Ishikawa (cell line): ENCODE measurements at regions not wholly inside any gene's neighbourhood (a gene's known extent, or its start where the extent isn't known, plus 50 kb on each side); places are given as distances from the start of the nearest gene placed in this dataset.

ENCODE experiments used
- CREB1 ChIP-seq: IDR thresholded peaks from 2 replicates; pipeline ENCODE4 v1.6.1; 2012; ENCODE audit warnings: low read depth
- EGR1 ChIP-seq: IDR thresholded peaks from 2 replicates; pipeline ENCODE4 v1.6.1; 2012
- EP300 ChIP-seq: IDR thresholded peaks from 2 replicates; pipeline ENCODE4 v1.6.1; 2012; ENCODE audit warnings: borderline replicate concordance
- FOXM1 ChIP-seq: IDR thresholded peaks from 2 replicates; pipeline ENCODE4 v1.6.1; 2012; ENCODE audit warnings: low read depth, borderline replicate concordance
- MAX ChIP-seq: IDR thresholded peaks from 2 replicates; pipeline ENCODE4 v1.6.1; 2012
- NFIC ChIP-seq: IDR thresholded peaks from 2 replicates; pipeline ENCODE4 v1.6.1; 2012
- RAD21 ChIP-seq: IDR thresholded peaks from 2 replicates; pipeline ENCODE4 v1.6.1; 2012; ENCODE audit warnings: low read depth
- REST ChIP-seq: IDR thresholded peaks from 2 replicates; pipeline ENCODE4 v1.6.1; 2012; ENCODE audit warnings: low read depth, mild to moderate bottlenecking
- TAF1 ChIP-seq: IDR thresholded peaks from 2 replicates; pipeline ENCODE4 v1.6.1; 2012; ENCODE audit warnings: low read depth, mild to moderate bottlenecking
- TCF12 ChIP-seq: IDR thresholded peaks from 2 replicates; pipeline ENCODE4 v1.6.1; 2012; ENCODE audit warnings: low read depth
- YY1 ChIP-seq: IDR thresholded peaks from 2 replicates; pipeline ENCODE4 v1.6.1; 2012; ENCODE audit warnings: low read depth
- ZBTB7A ChIP-seq: IDR thresholded peaks from 2 replicates; pipeline ENCODE4 v1.6.1; 2012; ENCODE audit warnings: low read depth

GRCh38 chr3:106129939-106130338 is 261.1 kb upstream of the CBLB start:
- TF ChIP-seq REST, result no peak
- TF ChIP-seq YY1, result no peak
- no peak for TF ChIP-seq RAD21
- TF ChIP-seq EP300, result no peak
- no peak for TF ChIP-seq FOXM1
- no peak for TF ChIP-seq TAF1
- no peak for TF ChIP-seq MAX
- TF ChIP-seq NFIC, result no peak
- TF ChIP-seq EGR1, result no peak
- no peak for TF ChIP-seq TCF12
- TF ChIP-seq CREB1, result no peak
- no peak for TF ChIP-seq ZBTB7A
